ENCODE measurements at regions not wholly inside any gene's neighbourhood (a gene's known extent, or its start where the extent isn't known, plus 50 kb on each side); places are given as distances from the start of the nearest gene placed in this dataset.

GRCh38 chr13:105363261-105364190 lies 1171.9 kb downstream of the EFNB2 start:
- no peaks in the 10 kb centered on the region for H3K36me3 ChIP-seq (ENCODE audit: control insufficient read depth, insufficient read depth, low read length)
- H3K4me1 ChIP-seq (ENCODE audit: control insufficient read depth, insufficient read depth, low read length), result no peaks in the 10 kb centered on the region
- no peak overlapping the region for H3K9ac ChIP-seq (ENCODE audit: low read length)
- H3K27me3 ChIP-seq (ENCODE audit: control insufficient read depth, insufficient read depth, low read length), result no peaks in the 10 kb centered on the region
- H3K4me3 ChIP-seq (ENCODE audit: low read length), result no peak overlapping the region
- no peaks in the 10 kb centered on the region for H3K9me3 ChIP-seq (ENCODE audit: control insufficient read depth, low read length)

DNA sequence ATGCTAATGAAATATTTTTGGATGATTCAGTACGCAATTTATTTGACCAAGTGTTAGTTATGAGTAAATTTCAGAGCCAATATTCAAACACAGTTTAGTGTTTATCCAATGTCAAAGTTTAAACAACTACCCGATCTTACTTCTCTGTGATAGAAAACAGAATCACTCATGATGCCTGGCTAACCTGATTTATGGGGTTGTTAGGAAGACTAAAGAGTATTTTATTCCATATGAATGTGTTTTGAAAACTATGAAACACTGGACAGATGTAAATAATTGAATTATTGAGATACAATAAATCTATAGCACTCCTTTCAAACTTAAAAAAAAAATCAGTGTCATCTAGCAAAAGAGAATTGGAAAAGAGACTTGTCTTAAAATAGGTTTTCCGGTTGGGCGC lies 1181.8 kb downstream of the EFNB2 start:
- no peak overlapping the region for H3K9ac ChIP-seq (ENCODE audit: low read length)
- H3K27me3 ChIP-seq (ENCODE audit: control insufficient read depth, insufficient read depth, low read length), result no peaks in the 10 kb centered on the region
- H3K4me3 ChIP-seq (ENCODE audit: low read length), result no peak overlapping the region
- no peaks in the 10 kb centered on the region for H3K36me3 ChIP-seq (ENCODE audit: control insufficient read depth, insufficient read depth, low read length)
- no peaks in the 10 kb centered on the region for H3K4me1 ChIP-seq (ENCODE audit: control insufficient read depth, insufficient read depth, low read length)
- no peaks in the 10 kb centered on the region for H3K9me3 ChIP-seq (ENCODE audit: control insufficient read depth, low read length)

DNA sequence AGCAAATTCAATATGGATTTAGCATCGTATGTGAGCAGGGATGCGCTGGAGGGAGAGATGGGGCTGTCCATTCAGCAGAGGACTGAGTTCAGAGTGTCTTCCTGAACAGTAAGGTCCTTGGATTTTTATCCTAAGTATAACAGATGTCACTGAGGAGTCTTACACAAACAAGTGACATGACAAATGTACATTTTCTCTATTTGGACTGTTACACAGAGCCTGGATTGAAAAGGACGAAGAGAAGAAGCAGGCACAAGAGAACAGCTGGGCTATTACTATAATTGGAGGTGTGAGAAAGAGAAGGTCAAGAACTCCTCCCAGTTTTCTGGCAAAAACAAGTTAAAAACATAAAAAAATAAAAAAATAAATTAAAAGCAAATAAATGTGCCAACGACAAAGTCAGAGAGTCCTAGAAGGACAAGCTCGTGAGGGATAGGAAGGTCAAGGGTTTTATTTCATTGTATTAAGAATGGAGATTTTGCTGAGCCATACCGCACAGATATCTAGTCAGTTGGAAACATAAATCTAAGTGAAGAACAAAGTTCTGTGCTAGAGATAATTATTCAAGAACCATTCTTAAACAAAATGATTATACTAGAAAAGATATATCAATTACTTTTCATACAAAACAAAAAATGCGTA lies 1186.3 kb downstream of the EFNB2 start:
- no peak overlapping the region for H3K4me3 ChIP-seq (ENCODE audit: low read length)
- H3K9ac ChIP-seq (ENCODE audit: low read length), result no peak overlapping the region
- H3K36me3 ChIP-seq (ENCODE audit: control insufficient read depth, insufficient read depth, low read length), result no peaks in the 10 kb centered on the region
- no peaks in the 10 kb centered on the region for H3K27me3 ChIP-seq (ENCODE audit: control insufficient read depth, insufficient read depth, low read length)
- H3K4me1 ChIP-seq (ENCODE audit: control insufficient read depth, insufficient read depth, low read length), result no peaks in the 10 kb centered on the region
- H3K9me3 ChIP-seq (ENCODE audit: control insufficient read depth, low read length), result no peaks in the 10 kb centered on the region

GRCh38 chr13:105346141-105346775 lies 1189.2 kb downstream of the EFNB2 start:
- Histone ChIP-seq H3K27me3 (ENCODE audit: control insufficient read depth, insufficient read depth, low read length) (no peaks in the 10 kb centered on the region), H3K4me1 (ENCODE audit: control insufficient read depth, insufficient read depth, low read length) (no peaks in the 10 kb centered on the region), H3K4me3 (ENCODE audit: low read length) (no peak overlapping the region), H3K36me3 (ENCODE audit: control insufficient read depth, insufficient read depth, low read length) (no peaks in the 10 kb centered on the region), H3K9me3 (ENCODE audit: control insufficient read depth, low read length) (no peaks in the 10 kb centered on the region), H3K9ac (ENCODE audit: low read length) (no peak overlapping the region)

DNA sequence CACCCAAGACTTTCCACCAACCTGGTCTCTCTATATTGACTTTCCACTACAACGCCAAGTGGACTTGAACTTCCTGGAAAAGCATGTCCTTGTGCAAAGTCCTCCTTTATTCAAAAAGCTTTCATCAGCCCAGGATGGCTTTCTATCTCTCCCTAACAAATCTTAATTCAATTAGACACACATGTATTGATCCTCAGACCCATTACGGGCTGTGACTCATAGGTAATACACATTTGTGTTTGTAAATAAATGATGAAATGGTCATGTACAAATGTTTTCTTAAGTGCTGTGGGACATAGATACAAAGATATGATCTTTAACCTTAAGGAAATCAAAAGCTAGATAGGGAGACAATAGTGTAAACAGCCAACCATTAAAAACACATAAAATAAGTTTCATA lies 1189.7 kb downstream of the EFNB2 start:
- no peaks in the 10 kb centered on the region for H3K27me3 ChIP-seq (ENCODE audit: control insufficient read depth, insufficient read depth, low read length)
- H3K9me3 ChIP-seq (ENCODE audit: control insufficient read depth, low read length), result no peaks in the 10 kb centered on the region
- no peak overlapping the region for H3K9ac ChIP-seq (ENCODE audit: low read length)
- H3K4me3 ChIP-seq (ENCODE audit: low read length), result no peak overlapping the region
- no peaks in the 10 kb centered on the region for H3K36me3 ChIP-seq (ENCODE audit: control insufficient read depth, insufficient read depth, low read length)
- H3K4me1 ChIP-seq (ENCODE audit: control insufficient read depth, insufficient read depth, low read length), result no peaks in the 10 kb centered on the region

DNA sequence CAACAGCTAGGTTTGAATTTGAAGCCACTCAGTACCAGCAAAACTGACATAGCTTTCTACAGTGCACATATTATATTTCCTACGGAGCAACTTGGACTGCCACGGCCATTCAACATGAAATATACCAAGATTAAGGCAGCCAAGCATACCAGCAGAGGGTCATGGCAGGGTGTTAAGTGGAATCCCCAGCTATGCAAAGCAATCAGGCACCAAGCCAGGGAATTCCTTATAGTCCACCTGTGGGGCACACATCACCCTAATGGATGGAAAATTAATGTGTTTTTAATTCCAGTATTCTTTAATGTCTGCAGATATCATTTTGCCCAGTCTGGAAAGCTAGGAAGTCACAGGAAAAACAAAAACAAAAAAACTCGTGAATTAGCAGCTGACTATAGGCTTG lies 1190.3 kb downstream of the EFNB2 start:
- Histone ChIP-seq H3K9me3 (ENCODE audit: control insufficient read depth, low read length) (no peaks in the 10 kb centered on the region), H3K4me1 (ENCODE audit: control insufficient read depth, insufficient read depth, low read length) (no peaks in the 10 kb centered on the region), H3K36me3 (ENCODE audit: control insufficient read depth, insufficient read depth, low read length) (no peaks in the 10 kb centered on the region), H3K4me3 (ENCODE audit: low read length) (no peak overlapping the region), H3K9ac (ENCODE audit: low read length) (no peak overlapping the region), H3K27me3 (ENCODE audit: control insufficient read depth, insufficient read depth, low read length) (no peaks in the 10 kb centered on the region)

- no peaks in the 10 kb centered on the region for H3K4me1 ChIP-seq (ENCODE audit: control insufficient read depth, insufficient read depth, low read length)
- no peak overlapping the region for H3K9ac ChIP-seq (ENCODE audit: low read length)
- no peak overlapping the region for H3K4me3 ChIP-seq (ENCODE audit: low read length)
- H3K27me3 ChIP-seq (ENCODE audit: control insufficient read depth, insufficient read depth, low read length), result no peaks in the 10 kb centered on the region
- no peaks in the 10 kb centered on the region for H3K36me3 ChIP-seq (ENCODE audit: control insufficient read depth, insufficient read depth, low read length)
- H3K9me3 ChIP-seq (ENCODE audit: control insufficient read depth, low read length), result no peaks in the 10 kb centered on the region
These were observed 1192.2 kb downstream of the EFNB2 start for GRCh38 chr13:105343134-105343806.

DNA sequence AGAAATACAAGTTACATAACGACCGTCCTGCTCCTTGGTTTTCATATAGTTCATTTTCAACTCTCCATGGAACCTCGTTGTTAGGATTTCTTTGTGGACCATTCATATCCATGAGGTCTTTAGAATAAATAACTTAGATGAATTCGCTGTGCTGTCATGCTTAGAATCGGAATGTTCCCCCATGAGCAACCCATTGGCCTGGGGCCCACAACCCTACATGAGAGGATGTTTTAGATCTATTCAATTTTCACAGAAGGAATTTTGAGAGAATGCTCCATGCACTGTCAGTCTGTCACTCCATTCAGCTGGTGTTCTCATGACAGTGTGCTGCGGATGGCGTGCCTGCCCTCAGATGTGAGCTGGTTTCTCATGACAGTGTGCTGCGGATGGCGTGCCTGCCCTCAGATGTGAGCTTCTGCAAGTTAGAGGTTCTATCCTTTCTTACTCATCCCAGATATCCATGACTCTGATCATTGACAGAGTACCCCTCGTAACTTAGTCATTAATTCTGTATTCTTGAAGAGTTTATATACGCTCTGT lies 1193.1 kb downstream of the EFNB2 start:
- Histone ChIP-seq H3K9me3 (ENCODE audit: control insufficient read depth, low read length) (no peaks in the 10 kb centered on the region), H3K4me1 (ENCODE audit: control insufficient read depth, insufficient read depth, low read length) (no peaks in the 10 kb centered on the region), H3K4me3 (ENCODE audit: low read length) (no peak overlapping the region), H3K36me3 (ENCODE audit: control insufficient read depth, insufficient read depth, low read length) (no peaks in the 10 kb centered on the region), H3K27me3 (ENCODE audit: control insufficient read depth, insufficient read depth, low read length) (no peaks in the 10 kb centered on the region), H3K9ac (ENCODE audit: low read length) (no peak overlapping the region)

DNA sequence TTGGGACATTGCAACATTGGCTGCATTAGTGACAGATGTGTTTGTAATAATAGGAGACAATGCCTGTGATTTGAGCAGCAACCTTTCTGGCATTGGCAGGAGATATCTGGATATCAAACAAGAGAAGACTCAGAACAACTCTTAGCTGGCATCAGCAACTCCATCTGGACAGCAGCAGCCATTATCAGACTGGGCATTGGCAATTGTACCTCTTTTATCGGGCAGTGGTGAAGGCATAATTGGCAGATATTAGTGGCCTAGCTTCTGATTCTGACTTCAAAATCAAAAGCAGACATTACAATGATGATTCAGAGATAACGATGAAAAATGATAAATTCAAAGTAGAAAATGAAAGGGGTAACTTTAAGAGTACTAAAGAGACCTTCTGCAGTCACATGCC lies 1193.7 kb downstream of the EFNB2 start:
- Histone ChIP-seq H3K9ac (ENCODE audit: low read length) (no peak overlapping the region), H3K4me1 (ENCODE audit: control insufficient read depth, insufficient read depth, low read length) (no peaks in the 10 kb centered on the region), H3K4me3 (ENCODE audit: low read length) (no peak overlapping the region), H3K27me3 (ENCODE audit: control insufficient read depth, insufficient read depth, low read length) (no peaks in the 10 kb centered on the region), H3K36me3 (ENCODE audit: control insufficient read depth, insufficient read depth, low read length) (no peaks in the 10 kb centered on the region), H3K9me3 (ENCODE audit: control insufficient read depth, low read length) (no peaks in the 10 kb centered on the region)

DNA sequence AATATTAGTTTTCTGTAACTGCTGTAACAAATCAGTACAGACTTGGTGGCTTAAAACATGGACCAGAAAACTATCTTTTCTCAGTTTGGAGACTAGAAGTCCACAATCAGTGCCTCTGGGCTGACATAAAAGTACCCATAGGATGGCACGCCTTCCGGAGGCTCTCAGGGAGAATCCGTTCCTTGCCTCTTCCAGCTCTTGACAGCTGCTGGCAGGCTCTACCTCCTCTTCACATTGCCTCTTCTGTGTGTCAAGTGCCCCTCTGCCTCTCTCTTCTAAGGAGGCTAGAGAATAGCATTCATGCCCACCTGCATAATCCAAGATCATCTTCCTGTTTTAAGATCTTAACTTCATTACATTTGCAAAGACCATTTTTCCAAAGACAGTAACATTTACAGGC lies 1194.2 kb downstream of the EFNB2 start:
- H3K27me3 ChIP-seq (ENCODE audit: control insufficient read depth, insufficient read depth, low read length), result no peaks in the 10 kb centered on the region
- H3K9me3 ChIP-seq (ENCODE audit: control insufficient read depth, low read length), result no peaks in the 10 kb centered on the region
- no peak overlapping the region for H3K4me3 ChIP-seq (ENCODE audit: low read length)
- no peaks in the 10 kb centered on the region for H3K36me3 ChIP-seq (ENCODE audit: control insufficient read depth, insufficient read depth, low read length)
- no peak overlapping the region for H3K9ac ChIP-seq (ENCODE audit: low read length)
- no peaks in the 10 kb centered on the region for H3K4me1 ChIP-seq (ENCODE audit: control insufficient read depth, insufficient read depth, low read length)

DNA sequence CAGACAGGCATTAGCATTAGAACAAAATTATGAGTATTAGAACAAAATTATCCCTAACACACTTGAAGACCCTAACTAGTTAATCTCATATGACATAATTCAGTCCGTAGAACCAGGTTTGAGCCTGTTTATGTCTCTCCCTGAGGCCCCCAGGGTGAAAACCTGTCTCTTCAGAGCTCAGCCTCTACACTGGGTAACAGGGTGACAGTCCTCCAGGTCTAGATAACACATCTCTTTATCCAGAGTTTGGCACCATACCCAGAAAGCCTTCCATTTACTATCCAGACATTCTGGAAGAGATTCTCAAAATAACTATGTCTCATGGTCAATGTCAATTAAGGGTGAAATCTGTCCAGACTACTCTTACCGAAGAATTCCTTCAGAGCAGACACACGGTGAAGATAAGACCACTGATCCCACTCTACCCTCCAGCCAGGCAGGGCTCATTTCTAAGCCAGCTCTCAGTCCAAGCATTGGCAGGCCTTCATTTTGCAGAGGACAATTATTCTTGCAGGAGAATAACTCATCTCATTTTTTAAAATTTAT lies 1195.3 kb downstream of the EFNB2 start:
- Histone ChIP-seq H3K36me3 (ENCODE audit: control insufficient read depth, insufficient read depth, low read length) (no peaks in the 10 kb centered on the region), H3K27me3 (ENCODE audit: control insufficient read depth, insufficient read depth, low read length) (no peaks in the 10 kb centered on the region), H3K9me3 (ENCODE audit: control insufficient read depth, low read length) (no peaks in the 10 kb centered on the region), H3K9ac (ENCODE audit: low read length) (no peak overlapping the region), H3K4me3 (ENCODE audit: low read length) (no peak overlapping the region), H3K4me1 (ENCODE audit: control insufficient read depth, insufficient read depth, low read length) (no peaks in the 10 kb centered on the region)
